ENCODE measurements at regions not wholly inside any gene's neighbourhood (a gene's known extent, or its start where the extent isn't known, plus 50 kb on each side); places are given as distances from the start of the nearest gene placed in this dataset.

- Histone ChIP-seq H3K27me3 (no peaks in the 10 kb centered on the region), H3K9me3 (ENCODE audit: low read depth) (no peaks in the 10 kb centered on the region), H3K4me3 (no peak overlapping the region), H3K36me3 (no peaks in the 10 kb centered on the region), H3K4me1 (ENCODE audit: low read depth) (no peaks in the 10 kb centered on the region), H3K27ac (no peak overlapping the region)
- no peak for TF ChIP-seq CTCF (IDR thresholded peaks at IDR 0.05; ENCODE audit: low read depth, low read length)
- DNase-seq (ENCODE audit: low read depth in 1 of 2, low spot score in 1 of 2), result no peak
Observed at GRCh38 chr19:30824809-30825208, 452.6 kb downstream of the ZNF536 start.

GRCh38 chr19:30817965-30818567 lies 445.9 kb downstream of the ZNF536 start:
- H3K36me3 ChIP-seq, result no peaks in the 10 kb centered on the region
- TF ChIP-seq CTCF (IDR thresholded peaks at IDR 0.05; ENCODE audit: low read depth, low read length), result no peak
- peaks cover 13% of the 10 kb centered on the region for H3K27me3 ChIP-seq
- no peaks in the 10 kb centered on the region for H3K9me3 ChIP-seq (ENCODE audit: low read depth)
- H3K4me3 ChIP-seq, result no peak overlapping the region
- H3K4me1 ChIP-seq (ENCODE audit: low read depth), result no peaks in the 10 kb centered on the region
- H3K27ac ChIP-seq, result no peak overlapping the region
- DNase-seq (ENCODE audit: low read depth in 1 of 2, low spot score in 1 of 2), result no peak

GRCh38 chr19:30817197-30817596 lies 445.0 kb downstream of the ZNF536 start:
- no peaks in the 10 kb centered on the region for H3K9me3 ChIP-seq (ENCODE audit: low read depth)
- no peaks in the 10 kb centered on the region for H3K4me1 ChIP-seq (ENCODE audit: low read depth)
- no peak for TF ChIP-seq CTCF (IDR thresholded peaks at IDR 0.05; ENCODE audit: low read depth, low read length)
- DNase-seq (ENCODE audit: low read depth in 1 of 2, low spot score in 1 of 2), result no peak
- peaks cover 13% of the 10 kb centered on the region for H3K27me3 ChIP-seq
- H3K36me3 ChIP-seq, result no peaks in the 10 kb centered on the region
- H3K27ac ChIP-seq, result no peak overlapping the region
- no peak overlapping the region for H3K4me3 ChIP-seq

- Histone ChIP-seq H3K27me3 (peaks cover 13% of the 10 kb centered on the region), H3K9me3 (ENCODE audit: low read depth) (no peaks in the 10 kb centered on the region), H3K27ac (no peak overlapping the region), H3K4me3 (no peak overlapping the region), H3K36me3 (no peaks in the 10 kb centered on the region), H3K4me1 (ENCODE audit: low read depth) (no peaks in the 10 kb centered on the region)
- TF ChIP-seq CTCF (IDR thresholded peaks at IDR 0.05; ENCODE audit: low read depth, low read length), result no peak
- DNase-seq (ENCODE audit: low read depth in 1 of 2, low spot score in 1 of 2), result no peak
Observed at GRCh38 chr19:30815889-30816580, 443.9 kb downstream of the ZNF536 start.

GRCh38 chr19:30812099-30812678 lies 440.0 kb downstream of the ZNF536 start:
- Histone ChIP-seq H3K27me3 (peaks cover 18% of the 10 kb centered on the region), H3K9me3 (ENCODE audit: low read depth) (no peaks in the 10 kb centered on the region), H3K27ac (no peak overlapping the region), H3K36me3 (no peaks in the 10 kb centered on the region), H3K4me1 (ENCODE audit: low read depth) (no peaks in the 10 kb centered on the region), H3K4me3 (no peak overlapping the region)
- no peak for TF ChIP-seq CTCF (IDR thresholded peaks at IDR 0.05; ENCODE audit: low read depth, low read length)
- DNase-seq (ENCODE audit: low read depth in 1 of 2, low spot score in 1 of 2), result no peak
